Stimulated activated CD4-positive, alpha-beta T cell treated with anti-CD3 and anti-CD28 coated beads, Interleukin-12 subunit alpha, Interleukin-12 subunit beta, amount 100 ng/mL, for 24 hours (primary cell): ENCODE measurements at regions not wholly inside any gene's neighbourhood (a gene's known extent, or its start where the extent isn't known, plus 50 kb on each side); places are given as distances from the start of the nearest gene placed in this dataset.

Experiments used
- DNase-seq, 2 experiments: peaks; one replicate each; pipeline ENCODE4 v3.0.0-alpha.2; 2020; ENCODE audit warnings: low read depth in 2 of 2

DNA sequence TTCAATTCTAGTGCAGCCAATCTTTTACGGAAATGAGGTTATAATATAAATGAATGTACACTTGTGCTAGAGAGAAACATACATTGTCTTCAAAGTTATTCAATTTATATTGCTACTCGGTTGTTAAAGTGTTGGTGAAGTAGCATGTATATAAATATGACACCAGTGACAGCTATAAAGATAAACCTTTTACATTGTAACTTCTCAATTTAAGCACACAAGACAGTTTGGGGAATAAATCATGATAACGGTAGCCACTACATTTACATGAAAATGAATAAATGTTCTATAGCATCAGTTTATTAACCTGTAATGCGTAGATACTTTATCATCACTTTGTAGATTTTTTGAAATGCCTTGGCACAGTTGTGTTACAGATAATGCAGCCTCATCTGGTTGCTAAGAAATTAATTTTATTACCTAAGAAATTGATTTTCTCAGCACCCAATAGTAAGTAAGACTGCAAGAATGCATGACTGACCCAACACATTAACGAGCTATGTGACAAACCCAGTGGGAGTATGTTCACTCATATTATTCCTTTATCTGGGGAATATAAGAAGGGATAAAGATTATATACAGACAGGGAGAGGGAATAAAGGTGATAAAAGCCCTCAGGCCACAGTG lies 283.9 kb upstream of the NPVF start:
- no peak for DNase-seq

DNA sequence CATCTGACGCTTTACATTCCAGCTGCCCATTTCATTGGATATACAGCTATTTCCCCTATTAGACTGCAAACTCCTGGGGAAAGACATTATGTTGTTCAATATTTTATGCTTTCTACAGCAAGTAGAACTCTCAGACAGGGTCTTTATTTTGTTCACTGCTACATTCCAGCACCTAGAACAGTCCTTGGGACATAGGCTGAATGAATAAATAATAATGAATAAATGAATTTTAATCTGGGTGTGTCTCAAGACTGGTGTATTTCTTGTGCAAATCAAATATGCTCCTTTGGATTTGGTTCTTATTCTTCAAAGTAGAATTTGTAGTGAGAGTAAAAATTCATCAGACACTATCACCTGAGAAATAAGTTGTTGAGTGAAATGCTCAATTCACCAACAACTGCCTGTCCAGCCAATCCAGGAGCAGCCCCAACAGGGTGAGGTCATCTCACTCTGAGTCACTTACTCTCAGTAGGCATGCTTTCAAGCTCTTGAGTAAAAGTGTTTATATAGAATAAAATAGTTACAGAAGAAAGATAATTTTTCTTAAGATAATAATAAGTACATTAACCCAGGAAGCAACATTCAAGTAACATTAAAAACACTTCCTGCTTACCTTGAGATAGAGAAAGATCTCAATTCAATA lies 287.5 kb upstream of the NPVF start:
- DNase-seq: no peak

DNA sequence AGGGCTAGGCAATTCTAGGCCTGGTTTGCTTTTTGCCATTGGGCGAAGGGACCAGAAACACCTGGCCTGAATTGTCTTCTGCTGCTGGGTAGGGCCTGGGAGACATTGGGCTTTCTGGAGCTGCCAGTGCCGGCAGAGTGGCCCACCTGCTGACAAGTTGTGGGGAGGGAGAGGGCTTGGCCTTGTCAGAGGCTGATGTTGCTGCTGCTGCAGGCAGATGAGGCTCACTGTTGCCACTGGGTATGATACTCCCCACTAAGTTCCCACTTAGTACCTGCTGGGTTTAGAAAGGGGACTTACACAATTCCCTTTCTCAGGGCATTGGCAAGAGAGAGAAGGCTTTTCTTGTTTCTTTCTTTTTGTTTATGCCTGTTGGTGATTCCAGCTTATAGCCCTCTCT lies 289.6 kb upstream of the NPVF start:
- no peak for DNase-seq

DNA sequence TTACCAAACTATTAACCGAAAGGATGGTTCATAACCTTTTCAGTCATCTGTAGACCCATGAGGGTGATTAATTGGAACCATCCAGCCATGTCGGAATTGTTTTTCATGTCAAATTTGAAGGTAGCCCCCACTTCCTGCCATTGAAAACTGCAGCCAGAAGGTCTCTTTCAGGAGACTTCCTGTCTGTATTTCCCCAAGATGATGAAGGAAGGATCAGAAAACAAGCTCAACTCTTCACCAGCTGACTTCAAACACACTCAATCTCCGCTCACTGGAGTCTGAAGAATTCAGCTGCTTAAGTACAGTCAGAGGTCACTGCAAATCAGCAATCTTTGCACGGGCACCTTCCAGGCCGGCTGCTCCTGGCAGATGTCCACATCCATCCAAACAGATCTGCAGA lies 291.7 kb upstream of the NPVF start:
- no peak for DNase-seq

DNA sequence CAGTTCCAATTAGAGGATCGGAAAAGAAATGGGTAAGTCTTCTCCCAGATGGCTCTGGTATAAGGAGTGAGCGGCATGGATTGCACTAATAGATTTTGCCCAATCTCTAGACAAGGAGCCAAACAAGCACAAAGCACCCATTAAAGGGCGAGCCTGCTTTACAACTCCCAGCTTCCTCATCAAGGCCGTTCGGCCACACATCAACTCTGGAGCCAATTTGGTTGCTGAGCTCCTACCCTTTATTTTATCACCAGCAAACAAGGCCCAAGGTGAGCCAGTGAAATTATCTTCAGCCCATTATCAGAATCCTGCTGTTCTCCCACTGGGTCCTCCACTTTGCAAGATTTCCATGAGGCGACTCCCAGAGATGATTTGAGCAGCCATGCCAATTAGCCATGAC lies 292.2 kb upstream of the NPVF start:
- no peak for DNase-seq

DNA sequence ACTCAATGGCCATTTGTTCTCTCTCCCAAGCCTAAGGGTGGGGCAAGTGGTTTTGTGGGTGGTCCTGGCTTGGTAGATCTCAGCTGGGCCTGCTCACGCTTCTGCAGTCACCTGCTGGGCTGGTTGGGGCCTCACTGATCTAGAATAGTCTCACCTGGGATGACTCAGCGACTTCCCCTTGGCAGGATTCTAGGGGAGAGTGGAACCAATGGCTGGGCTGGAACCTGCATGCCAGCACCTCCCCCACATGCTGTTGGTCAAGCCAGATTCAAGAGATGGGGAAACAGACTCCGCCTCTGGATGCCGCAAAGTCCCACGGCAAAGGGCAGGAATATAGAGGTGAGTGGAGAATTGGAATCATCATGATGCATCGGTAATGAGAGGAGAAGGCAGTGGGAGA lies 292.9 kb upstream of the NPVF start:
- DNase-seq: no peak

DNA sequence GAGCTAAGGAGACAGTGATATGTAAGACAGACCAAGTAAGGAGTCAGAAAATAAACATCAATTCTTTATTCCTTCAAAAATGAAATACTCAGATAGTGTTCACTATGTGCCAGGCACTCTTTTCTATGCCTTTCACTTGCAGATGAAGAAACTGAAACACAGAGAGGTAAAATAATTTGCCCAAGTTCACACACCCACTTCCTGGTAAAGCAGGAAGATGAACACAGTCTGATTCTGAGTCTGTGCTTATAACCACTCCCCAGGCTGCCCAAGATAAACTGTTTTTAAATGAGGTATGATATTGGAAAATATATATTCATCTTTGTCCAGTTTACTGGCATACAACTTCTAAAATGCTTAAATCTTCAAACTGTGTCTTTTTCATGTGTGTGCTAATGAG lies 294.4 kb upstream of the NPVF start:
- no peak for DNase-seq

DNA sequence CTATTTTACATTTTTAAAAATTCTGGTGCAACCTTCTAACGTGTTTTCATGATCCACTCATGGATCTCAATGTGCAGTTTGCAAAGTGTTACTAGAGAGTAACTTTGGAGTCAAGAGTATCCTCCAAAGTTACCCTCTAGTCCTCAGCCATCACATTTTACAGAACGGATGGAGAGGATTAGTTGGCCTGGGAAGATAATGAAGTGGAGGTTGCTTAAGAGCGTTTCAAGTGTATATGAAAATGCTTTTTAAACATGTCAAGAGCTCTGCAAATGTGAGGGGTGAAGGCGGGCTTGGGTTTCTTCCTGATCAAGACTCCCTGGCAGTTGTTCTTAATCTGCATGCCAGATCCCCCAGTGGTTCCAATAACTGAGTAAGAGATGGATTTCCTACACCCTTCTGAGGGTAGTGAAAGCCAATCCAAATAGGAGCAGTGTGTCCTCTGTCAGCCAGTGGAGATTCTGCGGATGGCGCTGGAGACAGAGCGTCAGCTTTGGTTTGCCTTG lies 299.4 kb upstream of the NPVF start:
- DNase-seq: no peak

DNA sequence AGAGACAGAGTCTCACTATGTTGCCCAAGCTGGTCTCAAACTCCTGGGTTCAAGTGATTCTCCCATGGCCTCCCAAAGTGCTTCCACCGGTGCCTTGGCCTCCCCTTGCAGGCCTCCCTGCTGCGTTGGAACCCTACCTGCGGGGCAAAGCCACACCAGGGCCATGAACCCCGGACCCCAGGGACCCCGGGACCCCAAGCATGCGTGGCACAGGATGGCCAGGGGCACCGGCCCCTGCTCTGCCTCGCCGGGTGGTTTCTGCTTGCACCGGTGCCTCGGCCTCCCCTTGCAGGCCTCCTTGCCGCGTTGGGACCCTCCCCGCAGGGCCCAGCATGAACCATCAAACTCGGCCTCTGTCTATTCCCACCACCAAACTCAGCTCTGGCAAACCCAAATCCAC lies 301.0 kb upstream of the NPVF start:
- no peak for DNase-seq

DNA sequence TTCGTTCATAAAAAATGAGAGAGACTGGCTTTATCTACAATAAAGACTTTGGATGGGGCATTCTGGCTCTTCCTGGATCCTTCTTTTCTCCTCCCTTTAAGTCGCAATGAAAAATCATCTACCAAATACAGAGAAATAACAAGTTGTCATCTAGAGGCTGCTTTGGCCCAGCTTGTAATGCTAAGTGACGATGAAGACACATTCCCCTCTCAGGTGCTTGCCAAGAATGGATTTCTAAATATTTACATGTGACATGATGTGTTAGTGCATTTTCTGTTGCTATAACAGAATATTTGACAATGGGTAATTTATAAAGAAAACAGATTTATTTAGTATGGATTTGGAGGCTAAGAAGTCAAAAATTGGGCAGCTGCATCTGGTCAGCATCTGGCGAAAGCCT lies 308.6 kb upstream of the NPVF start:
- DNase-seq: no peak

DNA sequence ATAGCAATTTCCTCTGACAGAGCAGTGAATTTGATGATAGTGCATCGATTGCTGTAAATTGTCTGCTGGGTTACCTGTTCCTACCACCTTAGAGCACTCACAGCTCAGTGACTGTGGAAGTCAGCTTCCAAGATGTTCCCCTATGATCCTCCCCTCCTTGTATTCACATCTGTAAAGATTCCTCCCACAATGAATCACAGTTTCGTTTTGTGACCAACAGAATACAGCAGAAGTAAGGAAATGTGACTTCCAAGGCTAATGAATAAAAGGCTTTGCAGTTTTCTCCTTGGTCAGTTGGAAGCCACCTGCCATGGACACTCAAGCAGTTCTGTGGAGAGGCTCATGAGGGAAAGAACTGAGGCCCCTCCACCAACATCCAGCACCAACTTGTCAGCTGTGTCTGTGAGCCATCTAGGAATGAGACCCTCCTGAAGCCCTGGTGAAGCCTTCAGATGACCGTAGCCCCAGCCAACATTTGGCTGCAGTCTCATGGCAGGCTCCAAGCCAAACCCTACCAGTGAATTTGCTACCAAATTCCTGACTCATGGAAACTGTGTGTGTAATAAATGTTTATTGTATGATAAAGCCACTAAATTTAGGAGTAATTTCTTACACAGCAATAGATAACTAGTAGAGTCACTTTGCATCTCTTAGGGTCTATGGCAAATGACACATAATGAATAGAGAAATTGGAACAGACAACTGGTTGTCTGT lies 309.5 kb upstream of the NPVF start:
- DNase-seq: no peak

DNA sequence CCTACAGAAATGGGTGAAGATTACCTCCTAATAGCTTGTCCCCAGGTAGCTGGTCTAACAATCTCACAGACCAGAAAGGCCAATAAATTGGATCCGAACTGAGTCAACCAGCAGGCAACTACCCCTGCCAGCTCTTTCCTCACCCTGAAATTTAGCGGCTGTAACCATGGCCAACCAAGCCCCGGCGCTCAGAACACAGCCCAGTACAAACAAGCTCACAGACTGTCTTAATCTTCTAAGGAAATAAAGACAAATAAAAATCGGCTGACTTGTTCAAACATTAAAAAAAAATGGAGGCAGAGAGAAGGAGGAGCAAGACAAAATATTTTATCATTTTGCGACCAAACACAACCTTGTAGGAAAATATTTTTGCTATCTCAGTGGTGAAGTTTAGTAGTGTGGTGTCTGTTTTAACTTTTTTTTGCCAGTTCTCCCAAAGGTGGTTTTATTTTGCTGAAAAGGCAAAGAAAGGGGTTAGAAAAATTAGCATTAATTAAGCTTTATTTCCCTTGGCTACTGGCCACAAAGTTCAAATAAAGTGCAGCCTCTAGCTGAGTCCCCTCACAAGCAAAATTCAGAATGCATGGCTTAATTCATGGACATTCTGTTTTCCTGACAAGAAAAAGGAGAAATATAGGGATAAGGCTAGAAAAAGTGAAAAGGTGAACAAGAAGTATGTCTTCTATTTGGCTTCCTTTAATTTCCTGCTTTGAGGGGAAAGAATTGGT lies 313.0 kb upstream of the NPVF start:
- no peak for DNase-seq

DNA sequence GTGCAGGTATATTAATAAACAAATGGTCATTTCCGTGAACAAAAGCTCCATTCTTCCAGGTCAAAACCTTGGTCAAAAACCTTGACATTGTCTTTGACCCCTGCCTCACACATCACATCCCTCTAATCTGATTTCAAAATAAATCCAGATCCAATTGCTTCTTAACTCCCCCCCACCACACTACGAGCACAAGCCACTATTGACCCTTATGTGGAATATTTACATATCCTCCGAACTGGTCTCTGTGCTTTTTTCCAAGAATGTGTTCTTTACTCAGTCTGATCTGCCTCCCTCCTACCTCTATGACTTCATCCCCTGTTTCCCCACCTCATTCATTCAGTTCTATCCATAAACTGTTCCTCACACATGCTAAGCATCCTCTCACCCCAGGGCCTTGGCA lies 313.6 kb upstream of the NPVF start:
- no peak for DNase-seq

DNA sequence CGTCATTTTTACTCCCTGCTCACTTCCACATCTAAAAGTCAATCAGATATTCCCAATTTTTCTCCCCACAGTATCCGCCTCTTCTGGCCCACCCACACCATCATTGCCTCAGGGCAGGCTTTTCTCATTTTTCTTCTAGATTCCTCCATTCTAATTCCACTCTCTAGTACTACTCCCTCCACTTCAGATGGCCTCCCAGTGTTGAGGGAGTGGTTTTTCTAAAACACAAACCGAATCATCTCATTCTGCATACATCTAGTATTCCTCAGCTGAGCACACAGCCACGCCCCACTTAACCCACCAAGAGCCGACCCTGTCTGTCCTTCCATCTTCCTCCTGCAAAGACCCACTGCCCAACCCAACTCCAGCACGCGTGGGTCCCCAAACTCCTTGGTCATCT lies 314.9 kb upstream of the NPVF start:
- no peak for DNase-seq

DNA sequence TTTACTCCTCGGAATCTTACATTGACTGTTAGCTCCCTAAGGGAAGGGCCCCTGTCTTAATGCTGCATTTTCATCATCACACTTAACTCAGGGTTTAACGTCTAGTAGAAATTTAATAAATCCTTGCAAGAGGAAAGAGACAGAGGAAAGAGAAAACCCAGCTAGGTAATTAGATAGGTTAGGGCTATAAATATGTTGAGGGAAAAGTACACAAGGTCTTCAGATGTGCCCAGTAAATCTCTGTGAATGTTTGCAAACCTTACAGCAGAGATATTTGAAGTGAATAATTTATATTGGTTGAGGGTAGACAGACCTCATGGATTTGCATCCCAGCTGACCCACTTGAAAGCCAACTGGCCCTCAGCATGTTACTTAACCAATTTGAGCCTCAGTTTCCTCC lies 315.5 kb upstream of the NPVF start:
- DNase-seq: no peak

DNA sequence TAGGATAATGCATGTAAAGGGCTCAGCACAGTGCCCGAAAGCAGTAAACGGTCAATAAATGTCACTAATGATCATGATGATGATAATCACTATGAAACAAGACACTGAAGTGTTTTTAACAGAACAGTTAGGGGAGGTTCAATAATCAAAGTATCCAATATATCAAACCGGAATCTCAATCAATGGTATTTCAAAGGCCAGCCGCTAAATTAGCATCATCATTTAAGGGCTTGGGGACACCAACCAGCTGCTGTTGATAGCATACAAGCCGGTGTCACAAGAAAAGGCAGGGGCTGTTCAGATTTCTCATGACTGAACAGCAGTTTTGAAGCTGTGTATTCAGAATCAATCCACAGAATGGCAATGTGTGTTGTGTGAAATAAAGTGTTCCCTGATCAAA lies 316.0 kb upstream of the NPVF start:
- no peak for DNase-seq

DNA sequence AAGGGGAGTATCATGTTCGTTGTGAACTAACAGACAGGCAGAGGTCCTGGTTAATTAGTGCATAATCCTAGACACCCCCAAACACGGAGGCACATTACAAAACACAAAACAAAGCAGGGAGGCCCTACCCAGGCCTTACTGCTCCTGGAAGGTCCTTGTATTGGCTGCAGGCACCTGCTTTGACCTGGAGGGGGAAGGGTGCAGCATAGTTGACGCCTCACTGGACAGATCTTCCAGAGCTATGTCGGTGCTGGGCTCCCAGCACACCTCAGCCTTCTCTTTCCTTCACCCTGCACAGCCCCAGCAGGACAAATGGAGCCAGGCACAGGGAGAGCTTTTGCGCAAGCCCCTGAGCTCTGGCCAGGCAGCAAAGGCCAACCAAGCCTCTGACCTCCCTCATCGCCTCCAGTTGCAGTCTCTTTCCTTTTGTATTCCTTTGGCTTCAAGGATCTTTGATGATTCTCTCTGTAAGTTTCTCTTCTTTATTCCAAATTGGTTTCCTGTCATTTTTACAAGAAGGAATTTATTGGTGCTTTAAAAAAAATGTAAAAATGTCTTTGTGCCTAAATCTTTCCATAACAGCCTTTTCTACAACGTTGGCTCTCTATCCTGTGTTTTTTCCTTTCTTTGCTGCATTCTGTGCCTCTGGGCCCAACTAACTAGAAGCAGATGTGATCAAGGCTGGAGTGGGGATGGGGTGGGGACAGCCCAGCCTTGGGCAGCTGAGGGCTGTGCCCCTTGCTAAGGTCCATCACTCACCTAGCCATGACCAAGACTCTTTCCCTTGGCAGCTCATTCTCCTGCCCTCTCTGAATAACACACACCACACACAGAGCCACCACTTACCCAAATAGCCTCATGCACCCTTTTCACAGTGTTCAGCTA lies 317.1 kb upstream of the NPVF start:
- no peak for DNase-seq

DNA sequence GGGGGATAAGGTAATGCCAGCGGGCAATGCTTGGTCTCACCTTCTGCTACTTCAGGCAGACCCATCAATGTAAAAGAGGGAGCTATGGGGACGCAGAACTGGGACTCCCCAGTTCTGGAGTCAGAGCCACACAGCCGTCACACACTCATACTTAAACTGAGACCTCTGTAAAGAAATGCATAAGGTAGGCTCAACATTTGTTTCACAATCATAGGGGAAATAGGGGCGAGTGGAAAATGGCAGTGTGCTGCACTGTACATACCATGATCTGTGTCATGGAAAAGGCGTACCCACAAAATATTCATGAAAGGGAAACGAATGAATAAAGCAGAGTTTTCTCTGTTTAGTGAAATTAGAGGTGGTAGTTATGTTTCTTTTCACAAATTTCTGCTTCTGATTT lies 318.0 kb upstream of the NPVF start:
- DNase-seq: no peak

DNA sequence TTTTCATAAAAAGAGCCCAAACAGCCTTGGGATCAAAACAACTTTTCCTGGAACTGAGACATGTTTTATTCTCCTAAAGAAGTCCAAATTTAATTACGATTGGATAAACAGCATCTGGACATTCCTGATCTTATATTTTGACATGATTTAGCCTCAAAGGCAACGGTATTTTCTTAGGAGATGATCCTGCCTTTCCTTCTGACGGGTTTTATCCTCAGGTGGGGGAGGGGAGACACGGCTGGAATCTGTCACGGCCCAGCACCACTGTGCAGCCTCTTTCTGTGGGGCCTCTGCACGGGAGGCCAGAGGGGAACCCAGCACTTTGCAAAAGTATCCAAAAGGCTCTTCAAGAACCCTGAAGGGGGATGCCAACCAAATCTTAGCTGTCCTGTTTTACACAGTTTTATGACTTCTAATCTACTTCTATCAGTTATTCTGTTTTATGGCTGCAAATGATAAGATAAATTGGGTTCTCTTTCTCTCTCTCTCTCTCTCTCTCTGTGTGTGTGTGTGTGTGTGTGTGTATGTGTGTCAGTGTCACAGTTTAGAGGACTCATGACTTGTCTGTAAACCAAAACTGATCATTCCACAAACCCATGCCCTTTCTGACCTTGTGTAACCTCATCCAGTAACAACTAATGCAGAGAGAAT lies 321.1 kb upstream of the NPVF start:
- no peak for DNase-seq

DNA sequence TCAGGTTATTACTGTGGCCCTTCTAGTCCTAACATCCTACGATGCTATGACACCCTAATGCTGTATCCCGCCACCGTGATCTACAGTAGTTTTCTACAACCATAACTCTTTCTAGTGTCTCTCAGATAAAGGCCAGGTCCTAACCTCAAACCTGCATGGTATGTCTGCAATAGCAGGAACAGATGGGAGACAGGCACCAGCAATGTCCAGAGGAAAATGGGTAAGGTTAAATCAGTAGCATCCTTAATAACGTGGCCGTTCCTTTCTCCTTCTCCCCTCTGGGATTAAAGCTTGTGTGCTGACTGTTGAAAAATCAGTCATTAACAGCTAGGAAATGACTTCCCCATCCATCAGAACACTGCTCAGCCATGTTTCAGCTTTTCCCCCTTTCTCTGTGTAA lies 321.9 kb upstream of the NPVF start:
- DNase-seq: no peak

DNA sequence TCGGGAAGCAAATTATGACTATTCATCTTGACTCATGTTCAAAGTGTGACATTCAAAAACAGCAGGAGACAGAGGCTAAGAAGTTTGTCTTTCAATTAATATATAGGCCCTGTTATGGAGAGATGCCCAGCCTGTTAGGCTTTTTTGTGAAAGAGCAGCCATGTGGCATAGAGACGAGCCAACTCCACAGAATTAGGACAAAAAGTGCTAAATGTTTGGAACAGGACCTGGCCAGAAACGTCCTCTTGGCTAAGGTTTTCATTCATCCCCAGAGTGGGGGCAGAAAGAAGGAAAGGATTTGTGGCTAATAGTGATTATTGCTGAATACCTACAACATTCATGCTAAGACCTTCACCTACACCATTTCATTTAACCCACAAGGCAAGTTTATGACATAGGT lies 324.7 kb upstream of the NPVF start:
- DNase-seq: no peak
